ENCODE measurements at regions not wholly inside any gene's neighbourhood (a gene's known extent, or its start where the extent isn't known, plus 50 kb on each side); places are given as distances from the start of the nearest gene placed in this dataset.

- no peaks in the 10 kb centered on the region for H3K79me2 ChIP-seq (ENCODE audit: low read depth)
- no peaks in the 10 kb centered on the region for H3K4me1 ChIP-seq
- H3K9me3 ChIP-seq (ENCODE audit: low read depth) = peaks cover 7% of the 10 kb centered on the region
- Mint-ChIP-seq H3K4me3 (no peak overlapping the region), H3K4me1 (no peaks in the 10 kb centered on the region), H3K27me3 (ENCODE audit: insufficient read depth, low read depth) (peaks cover 1% of the 10 kb centered on the region), H3K9me3 (peaks cover 30% of the 10 kb centered on the region), H3K27ac (no peak overlapping the region), H3K36me3 (peaks cover 10% of the 10 kb centered on the region)
- H3K36me3 ChIP-seq = no peaks in the 10 kb centered on the region
- no peak for TF ChIP-seq EZH2 (IDR thresholded peaks at IDR 0.05)
- TF ChIP-seq EZH2phosphoT487 (IDR thresholded peaks at IDR 0.05) = no peak
- no peak for TF ChIP-seq CTCF (IDR thresholded peaks at IDR 0.05)
- H3K27ac ChIP-seq = no peak overlapping the region
- no peak overlapping the region for H3K4me3 ChIP-seq
- DNase-seq (ENCODE audit: low spot score) = no peak
- H3K9ac ChIP-seq = no peak overlapping the region
- H2AFZ ChIP-seq (replicated peaks) = peak overlapping the region; percentile 55
- no peaks in the 10 kb centered on the region for H3K27me3 ChIP-seq
- no peak overlapping the region for H3K4me2 ChIP-seq
- no peaks in the 10 kb centered on the region for H4K20me1 ChIP-seq (ENCODE audit: low read depth)
- H3F3A ChIP-seq (ENCODE audit: low read depth) = no peaks in the 10 kb centered on the region
Measured at GRCh38 chr9:81361296-81361695, 328.1 kb downstream of the TLE1 start.

- Histone ChIP-seq H3K4me1 (peaks cover 13% of the 10 kb centered on the region), H4K20me1 (ENCODE audit: low read depth) (no peaks in the 10 kb centered on the region), H3K27ac (peak overlapping the region; percentile 8), H3K27me3 (no peaks in the 10 kb centered on the region), H3K4me3 (no peak overlapping the region), H3K9me3 (ENCODE audit: low read depth) (no peaks in the 10 kb centered on the region), H3F3A (ENCODE audit: low read depth) (no peaks in the 10 kb centered on the region), H3K79me2 (ENCODE audit: low read depth) (no peaks in the 10 kb centered on the region), H2AFZ (replicated peaks) (peak overlapping the region; percentile 18), H3K36me3 (no peaks in the 10 kb centered on the region), H3K9ac (no peak overlapping the region), H3K4me2 (no peak overlapping the region)
- Mint-ChIP-seq H3K36me3 (no peaks in the 10 kb centered on the region), H3K4me1 (peaks cover 4% of the 10 kb centered on the region), H3K4me3 (no peak overlapping the region), H3K27me3 (ENCODE audit: insufficient read depth, low read depth) (peaks cover 2% of the 10 kb centered on the region), H3K9me3 (peaks cover 8% of the 10 kb centered on the region), H3K27ac (no peak overlapping the region)
- no peak for TF ChIP-seq CTCF (IDR thresholded peaks at IDR 0.05)
- TF ChIP-seq EZH2phosphoT487 (IDR thresholded peaks at IDR 0.05) = no peak
- no peak for TF ChIP-seq EZH2 (IDR thresholded peaks at IDR 0.05)
- DNase-seq (ENCODE audit: low spot score) = no peak
Measured at GRCh38 chr9:81351166-81351565, 338.2 kb downstream of the TLE1 start.

GRCh38 chr9:81344366-81344765 lies 345.0 kb downstream of the TLE1 start:
- no peaks in the 10 kb centered on the region for H4K20me1 ChIP-seq (ENCODE audit: low read depth)
- Mint-ChIP-seq H3K4me3 (no peak overlapping the region), H3K27me3 (ENCODE audit: insufficient read depth, low read depth) (peaks cover 4% of the 10 kb centered on the region), H3K9me3 (no peaks in the 10 kb centered on the region), H3K27ac (no peak overlapping the region), H3K4me1 (peaks cover 8% of the 10 kb centered on the region), H3K36me3 (no peaks in the 10 kb centered on the region)
- no peaks in the 10 kb centered on the region for H3K9me3 ChIP-seq (ENCODE audit: low read depth)
- no peak overlapping the region for H3K4me3 ChIP-seq
- H3F3A ChIP-seq (ENCODE audit: low read depth) = peaks cover 14% of the 10 kb centered on the region
- peak overlapping the region; percentile 60 for H3K27ac ChIP-seq
- H3K36me3 ChIP-seq = no peaks in the 10 kb centered on the region
- H3K9ac ChIP-seq = no peak overlapping the region
- DNase-seq (ENCODE audit: low spot score) = peak; percentile 34
- H2AFZ ChIP-seq (replicated peaks) = no peak overlapping the region
- H3K27me3 ChIP-seq = no peaks in the 10 kb centered on the region
- no peaks in the 10 kb centered on the region for H3K79me2 ChIP-seq (ENCODE audit: low read depth)
- TF ChIP-seq EZH2phosphoT487 (IDR thresholded peaks at IDR 0.05) (no peak), CTCF (IDR thresholded peaks at IDR 0.05) (no peak), EZH2 (IDR thresholded peaks at IDR 0.05) (no peak)
- peaks cover 9% of the 10 kb centered on the region for H3K4me1 ChIP-seq
- H3K4me2 ChIP-seq = peak overlapping the region; percentile 11

Data from neural progenitor cell (in vitro differentiated cells).